Endothelial cell (in vitro differentiated cells): ENCODE measurements at regions not wholly inside any gene's neighbourhood (a gene's known extent, or its start where the extent isn't known, plus 50 kb on each side); places are given as distances from the start of the nearest gene placed in this dataset.
A peak's percentile ranks its signal among the peaks of the same experiment; 100 is the strongest.

Experiments used
- DNase-seq: peaks from one replicate; pipeline ENCODE4 v3.0.0; 2021; ENCODE audit warnings: low spot score
- H3K27ac Mint-ChIP-seq: one replicate; pipeline ENCODE4 v1.8.0; 2021; ENCODE audit warnings: mixed read lengths, inconsistent platforms; ENCODE audit not compliant: unreplicated experiment
- H3K27me3 Mint-ChIP-seq: one replicate; pipeline ENCODE4 v1.8.0; 2021; ENCODE audit warnings: mild to moderate bottlenecking, moderate library complexity, mixed read lengths, inconsistent platforms; ENCODE audit not compliant: unreplicated experiment
- H3K36me3 Mint-ChIP-seq: one replicate; pipeline ENCODE4 v1.8.0; 2021; ENCODE audit warnings: mild to moderate bottlenecking, low read depth, mixed read lengths, inconsistent platforms; ENCODE audit not compliant: unreplicated experiment
- H3K4me1 Mint-ChIP-seq: one replicate; pipeline ENCODE4 v1.8.0; 2021; ENCODE audit warnings: mild to moderate bottlenecking, mixed read lengths, inconsistent platforms; ENCODE audit not compliant: unreplicated experiment
- H3K4me3 Mint-ChIP-seq: one replicate; pipeline ENCODE4 v1.8.0; 2021; ENCODE audit warnings: mild to moderate bottlenecking, mixed read lengths, inconsistent platforms; ENCODE audit not compliant: unreplicated experiment
- H3K9me3 Mint-ChIP-seq: one replicate; pipeline ENCODE4 v1.8.0; 2021; ENCODE audit warnings: mixed read lengths, inconsistent platforms; ENCODE audit not compliant: unreplicated experiment
- TF ChIP-seq, protein P1 (sequence below): fragments of 200-600 bp; sonication (generic); IDR thresholded peaks from one replicate; pipeline ENCODE4 v1.5.0; 2021; ENCODE audit warnings: antibody characterized with exemption; ENCODE audit not compliant: unreplicated experiment

DNA sequence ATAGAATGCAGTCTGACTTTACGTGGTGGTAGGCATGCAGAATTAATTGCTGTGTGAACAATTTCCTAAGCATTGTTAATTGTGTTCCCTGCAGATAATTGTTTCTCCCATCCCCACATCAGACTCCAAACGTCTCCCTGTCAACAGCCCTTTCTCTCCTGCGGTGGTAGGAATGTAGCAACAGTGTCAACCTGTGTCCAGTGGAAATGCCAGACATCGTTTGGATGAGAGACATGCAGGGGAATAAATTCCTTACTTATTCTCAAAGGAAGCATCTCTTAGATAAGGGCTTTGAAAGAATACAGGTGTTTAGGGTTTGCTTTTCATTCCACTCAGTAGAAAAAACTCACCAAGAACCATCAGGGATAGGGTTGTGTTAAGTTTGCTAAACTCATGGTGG is 245.3 kb upstream of the WWC1 start:
- no peaks in the 10 kb centered on the region for H3K9me3 Mint-ChIP-seq
- H3K4me1 Mint-ChIP-seq, result peaks cover 2% of the 10 kb centered on the region

DNA sequence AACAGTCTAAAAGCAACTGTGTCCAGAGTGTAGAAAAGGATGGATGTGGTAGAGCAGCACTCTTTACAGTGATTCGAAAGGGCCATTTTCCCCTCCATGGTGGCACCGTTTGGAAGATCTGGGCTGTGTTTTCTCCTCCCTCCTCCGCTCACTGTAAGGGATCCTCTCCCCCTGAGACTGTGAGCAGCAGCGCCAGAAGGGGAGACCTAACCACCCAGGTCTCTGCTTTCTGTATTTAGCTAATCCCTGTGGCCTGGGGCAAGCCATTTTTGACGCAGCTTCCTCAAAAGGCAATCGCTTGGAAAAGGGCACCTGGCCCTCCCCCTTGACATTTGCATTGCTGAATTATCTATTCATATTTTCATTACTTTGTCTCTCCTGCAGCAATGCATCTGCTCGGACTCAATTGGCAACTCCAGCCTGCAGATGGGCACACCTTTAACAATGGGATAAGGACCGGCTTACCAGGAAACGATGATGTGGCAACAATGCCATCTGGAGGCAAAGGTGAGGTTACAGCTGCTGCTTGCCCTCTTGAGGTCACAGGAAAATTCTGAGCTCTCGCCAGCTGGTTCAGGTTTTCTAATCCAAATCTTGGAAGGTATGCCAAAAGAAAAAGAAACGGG is 244.3 kb upstream of the WWC1 start:
- H3K4me3 Mint-ChIP-seq, result no peak overlapping the region
- no peaks in the 10 kb centered on the region for H3K9me3 Mint-ChIP-seq
- peak; percentile 59 for DNase-seq
- H3K27ac Mint-ChIP-seq, result no peak overlapping the region
- peaks cover 2% of the 10 kb centered on the region for H3K27me3 Mint-ChIP-seq
- TF ChIP-seq, protein P1, sequence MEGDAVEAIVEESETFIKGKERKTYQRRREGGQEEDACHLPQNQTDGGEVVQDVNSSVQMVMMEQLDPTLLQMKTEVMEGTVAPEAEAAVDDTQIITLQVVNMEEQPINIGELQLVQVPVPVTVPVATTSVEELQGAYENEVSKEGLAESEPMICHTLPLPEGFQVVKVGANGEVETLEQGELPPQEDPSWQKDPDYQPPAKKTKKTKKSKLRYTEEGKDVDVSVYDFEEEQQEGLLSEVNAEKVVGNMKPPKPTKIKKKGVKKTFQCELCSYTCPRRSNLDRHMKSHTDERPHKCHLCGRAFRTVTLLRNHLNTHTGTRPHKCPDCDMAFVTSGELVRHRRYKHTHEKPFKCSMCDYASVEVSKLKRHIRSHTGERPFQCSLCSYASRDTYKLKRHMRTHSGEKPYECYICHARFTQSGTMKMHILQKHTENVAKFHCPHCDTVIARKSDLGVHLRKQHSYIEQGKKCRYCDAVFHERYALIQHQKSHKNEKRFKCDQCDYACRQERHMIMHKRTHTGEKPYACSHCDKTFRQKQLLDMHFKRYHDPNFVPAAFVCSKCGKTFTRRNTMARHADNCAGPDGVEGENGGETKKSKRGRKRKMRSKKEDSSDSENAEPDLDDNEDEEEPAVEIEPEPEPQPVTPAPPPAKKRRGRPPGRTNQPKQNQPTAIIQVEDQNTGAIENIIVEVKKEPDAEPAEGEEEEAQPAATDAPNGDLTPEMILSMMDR, result peak; percentile 19
- H3K4me1 Mint-ChIP-seq, result peaks cover 2% of the 10 kb centered on the region
- H3K36me3 Mint-ChIP-seq, result no peaks in the 10 kb centered on the region

More for the DNA sequence above, 245.3 kb upstream of the WWC1 start:
- TF ChIP-seq, protein P1, result no peak
- H3K27ac Mint-ChIP-seq, result no peak overlapping the region
- DNase-seq, result no peak
- no peaks in the 10 kb centered on the region for H3K36me3 Mint-ChIP-seq
- no peak overlapping the region for H3K4me3 Mint-ChIP-seq
- peaks cover 2% of the 10 kb centered on the region for H3K27me3 Mint-ChIP-seq

DNA sequence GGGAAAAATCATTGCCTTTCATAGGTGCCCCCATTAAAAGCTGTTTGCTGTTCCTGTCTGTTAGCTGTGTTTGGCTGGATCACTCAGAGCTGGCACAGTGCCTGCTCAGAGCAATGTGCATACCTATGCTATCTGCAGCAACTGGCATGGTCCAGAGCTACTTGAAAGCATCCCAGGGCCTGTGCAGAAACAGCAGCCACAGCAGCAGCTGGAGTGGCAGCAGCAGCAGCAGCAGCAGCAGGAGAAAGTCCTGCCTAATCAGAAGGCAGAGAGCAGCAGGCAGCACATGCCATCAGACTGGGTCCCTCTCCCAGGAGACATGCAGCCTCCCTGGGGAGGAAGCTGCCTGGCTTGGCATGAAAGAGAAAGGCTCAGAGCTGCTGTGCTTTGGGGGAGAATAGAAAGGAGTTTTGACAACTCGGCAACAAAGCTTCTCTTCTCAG is 243.8 kb upstream of the WWC1 start:
- Mint-ChIP-seq H3K4me3 (no peak overlapping the region), H3K27ac (no peak overlapping the region), H3K4me1 (peaks cover 2% of the 10 kb centered on the region), H3K9me3 (no peaks in the 10 kb centered on the region), H3K36me3 (no peaks in the 10 kb centered on the region), H3K27me3 (peaks cover 2% of the 10 kb centered on the region)
- DNase-seq, result no peak
- TF ChIP-seq, protein P1, result no peak

DNA sequence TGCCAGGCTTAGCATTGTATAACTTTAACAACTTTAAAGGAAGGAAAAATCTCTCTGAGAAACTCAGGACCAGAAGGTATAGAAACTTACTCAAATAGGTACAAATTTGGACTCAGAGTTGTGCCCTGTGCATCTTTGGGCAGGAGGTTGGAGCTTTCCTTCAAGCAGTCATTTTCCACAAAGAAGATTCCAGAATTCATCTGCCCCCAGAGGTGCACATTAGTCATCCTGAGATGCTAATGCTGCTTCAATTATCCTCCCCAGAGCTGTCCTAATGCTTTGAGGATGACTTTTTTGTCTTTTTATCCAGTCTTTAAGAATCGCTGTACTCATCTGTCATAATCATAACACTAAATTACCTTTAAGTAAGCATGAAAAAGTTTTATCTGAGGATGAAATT is 243.0 kb upstream of the WWC1 start:
- peaks cover 2% of the 10 kb centered on the region for H3K27me3 Mint-ChIP-seq
- no peak overlapping the region for H3K27ac Mint-ChIP-seq
- no peak for DNase-seq
- H3K9me3 Mint-ChIP-seq, result no peaks in the 10 kb centered on the region
- TF ChIP-seq, protein P1, result no peak
- peaks cover 2% of the 10 kb centered on the region for H3K4me1 Mint-ChIP-seq
- H3K36me3 Mint-ChIP-seq, result no peaks in the 10 kb centered on the region
- H3K4me3 Mint-ChIP-seq, result no peak overlapping the region

DNA sequence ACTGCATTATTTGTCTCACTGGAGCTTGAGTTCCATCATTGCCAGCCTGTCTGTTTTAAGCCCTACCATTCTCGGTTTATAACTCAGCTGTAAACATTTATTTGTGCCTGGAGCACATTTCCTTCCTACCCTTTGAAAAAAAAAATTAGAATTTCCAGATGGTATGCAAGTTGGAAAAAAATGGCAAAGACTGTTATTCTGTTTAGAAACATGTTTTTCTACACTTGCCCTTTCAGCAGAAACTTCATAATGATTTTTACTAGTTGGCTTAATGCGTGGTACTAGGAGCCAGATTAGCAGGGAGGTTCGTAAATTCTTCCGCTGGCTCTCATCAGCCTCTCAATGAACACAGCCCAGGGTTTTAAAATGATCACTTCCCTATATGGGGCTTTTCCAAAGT is 238.8 kb upstream of the WWC1 start:
- Mint-ChIP-seq H3K4me1 (no peaks in the 10 kb centered on the region), H3K9me3 (no peaks in the 10 kb centered on the region), H3K4me3 (no peak overlapping the region), H3K27me3 (no peaks in the 10 kb centered on the region), H3K36me3 (no peaks in the 10 kb centered on the region), H3K27ac (no peak overlapping the region)
- no peak for DNase-seq
- TF ChIP-seq, protein P1, result no peak
